Endothelial cell of umbilical vein (primary cell): ENCODE measurements at regions not wholly inside any gene's neighbourhood (a gene's known extent, or its start where the extent isn't known, plus 50 kb on each side); places are given as distances from the start of the nearest gene placed in this dataset.

Experiments
- BruUV-seq: library from RNA; stranded (reverse); fragments of 400-500 nt; replicated peaks from 2 replicates; lab custom pipeline; 2021; lab: Mats Ljungman, UMichigan
- CTCF ChIA-PET: fragments of 300-600, 350-600 bp; sonication (Branson Sonifier 250); formaldehyde crosslinking; loops from one replicate; lab custom pipeline; 2021; ENCODE audit warnings: antibody characterized with exemption, inconsistent platforms; lab: Charles Lee
- POLR2A ChIA-PET: fragments of 300-600, 350-600 bp; sonication (Branson Sonifier 250); formaldehyde crosslinking; loops from one replicate; lab custom pipeline; 2021; ENCODE audit warnings: antibody characterized with exemption, inconsistent platforms; lab: Charles Lee
- DNase-seq: peaks from one replicate; pipeline ENCODE4 v3.0.0-alpha.2; 2011; ENCODE audit warnings: low read depth, low spot score
- FAIRE-seq: peaks from 2 replicates; lab custom pipeline; 2011; peaks lifted over from hg19 to GRCh38; lab: Jason Lieb, UNC
- H2AFZ ChIP-seq: 2 replicates; pipeline ENCODE4 v1.6.0; 2012; ENCODE audit warnings: low read depth, low read length, control low read depth, inconsistent platforms
- H3K27ac ChIP-seq: 2 replicates; pipeline ENCODE4 v1.5.1; 2011; ENCODE audit warnings: low read depth, mild to moderate bottlenecking, control low read depth, low read length, moderate library complexity; ENCODE audit not compliant: insufficient read depth
- H3K27me3 ChIP-seq, 2 experiments: 2 replicates each; pipeline versions ENCODE4 v1.6.0 to v1.6.1; 2011; ENCODE audit warnings: low read length in 2 of 2, mixed read lengths in 1 of 2; ENCODE audit not compliant: control insufficient read depth in 2 of 2, insufficient read depth in 2 of 2
- H3K36me3 ChIP-seq, 2 experiments: 2 replicates in 1 of 2; 3 replicates in 1 of 2; pipeline ENCODE4 v1.5.1; 2011; ENCODE audit warnings: low read length in 2 of 2, mild to moderate bottlenecking in 1 of 2, moderate library complexity in 1 of 2; ENCODE audit not compliant: control insufficient read depth in 2 of 2, insufficient read depth in 2 of 2; ENCODE audit errors: extremely low read depth in 1 of 2
- H3K4me1 ChIP-seq: 3 replicates; pipeline ENCODE4 v1.5.1; 2011; ENCODE audit warnings: mild to moderate bottlenecking, low read length; ENCODE audit not compliant: control insufficient read depth, insufficient read depth; ENCODE audit errors: extremely low read depth
- H3K4me2 ChIP-seq: 2 replicates; pipeline ENCODE4 v1.6.1; 2011; ENCODE audit warnings: low read length, control low read depth, mixed read lengths; ENCODE audit not compliant: insufficient read depth
- H3K4me3 ChIP-seq, 3 experiments: fragments of 200-600 bp in 1 of 3; sonication (generic), shearing (Covaris generic) in 1 of 3; replicated peaks in 1 of 3; 2 replicates each; pipeline ENCODE4 v1.5.1; 2011 to 2016; ENCODE audit warnings: control low read depth in 3 of 3, low read length in 3 of 3, mild to moderate bottlenecking in 2 of 3, inconsistent platforms in 1 of 3, low read depth in 1 of 3, moderate library complexity in 1 of 3; ENCODE audit not compliant: insufficient read depth in 1 of 3
- H3K79me2 ChIP-seq: 2 replicates; pipeline ENCODE4 v1.6.0; 2012; ENCODE audit warnings: low read length, inconsistent platforms; ENCODE audit not compliant: control insufficient read depth, insufficient read depth
- H3K9ac ChIP-seq: replicated peaks from 2 replicates; pipeline ENCODE3; 2011; ENCODE audit warnings: low read length, control low read depth; ENCODE audit not compliant: insufficient read depth; ENCODE audit errors: extremely low read depth
- H3K9me1 ChIP-seq: replicated peaks from 3 replicates; pipeline ENCODE4 v1.6.0; 2011; ENCODE audit warnings: mild to moderate bottlenecking, low read length; ENCODE audit not compliant: control insufficient read depth, insufficient read depth; ENCODE audit errors: extremely low read depth
- H3K9me3 ChIP-seq: replicated peaks from 2 replicates; pipeline ENCODE4 v1.5.1; 2012; ENCODE audit warnings: low read length, inconsistent platforms; ENCODE audit not compliant: control insufficient read depth, insufficient read depth
- H4K20me1 ChIP-seq: replicated peaks from 2 replicates; pipeline ENCODE3; 2011; ENCODE audit warnings: mild to moderate bottlenecking, low read length; ENCODE audit not compliant: control insufficient read depth, insufficient read depth; ENCODE audit errors: extremely low read depth
- EZH2 ChIP-seq: IDR thresholded peaks from 2 replicates; pipeline ENCODE4 v1.6.1; 2012; ENCODE audit warnings: borderline replicate concordance, low read depth, mild to moderate bottlenecking, moderate library complexity, low read length, inconsistent platforms; ENCODE audit not compliant: severe bottlenecking
- FOS ChIP-seq: IDR thresholded peaks from 2 replicates; pipeline ENCODE4 v1.6.1; 2011; ENCODE audit warnings: mild to moderate bottlenecking, low read length, moderate library complexity, borderline replicate concordance; ENCODE audit not compliant: insufficient read depth
- GATA2 ChIP-seq: IDR thresholded peaks from 2 replicates; pipeline ENCODE4 v1.7.0; 2011; ENCODE audit warnings: low read depth, mild to moderate bottlenecking, moderate library complexity, mixed read lengths, low read length; ENCODE audit not compliant: insufficient read length, insufficient read depth
- JUN ChIP-seq: IDR thresholded peaks from 2 replicates; pipeline ENCODE4 v1.6.1; 2011; ENCODE audit warnings: borderline replicate concordance, low read depth; ENCODE audit not compliant: insufficient read length, insufficient read depth
- MYC ChIP-seq: IDR thresholded peaks from one replicate; pipeline ENCODE4 v1.6.1; 2011; ENCODE audit warnings: mild to moderate bottlenecking, low read depth, low read length
- POLR2A ChIP-seq: IDR thresholded peaks from 2 replicates; pipeline ENCODE4 v1.6.1; 2012; ENCODE audit warnings: low read depth, mild to moderate bottlenecking, control low read depth, low read length
- POLR2AphosphoS5 ChIP-seq: IDR thresholded peaks from 2 replicates; pipeline ENCODE4 v1.6.1; 2012; ENCODE audit warnings: low read depth, mild to moderate bottlenecking, control low read depth, low read length, moderate library complexity; ENCODE audit not compliant: insufficient read depth
- dilution Hi-C: fragments of 300-500 bp; cut with MboI; formaldehyde crosslinking; loops from one replicate; pipeline ENCODE4 v1.15.0; 2019; ENCODE audit warnings: low sequenced_read_pairs; ENCODE audit not compliant: extremely low pct_ligation_motif_present
- intact Hi-C: fragments of 100-400 bp; cut with micrococcal nuclease; formaldehyde crosslinking; loops from one replicate; pipeline ENCODE4 v1.10.0; 2022
- TF ChIP-seq, protein P1 (sequence below): IDR thresholded peaks from 2 replicates; pipeline ENCODE4 v1.6.1; 2011; ENCODE audit not compliant: insufficient read depth, insufficient read length
- TF ChIP-seq, protein P2 (sequence below), 2 donors: IDR thresholded peaks; 1 replicate in 1 of 2; 2 replicates in 1 of 2; pipeline ENCODE4 v1.5.1; 2011; ENCODE audit warnings: low read length in 2 of 2, mild to moderate bottlenecking in 2 of 2, moderate library complexity in 2 of 2, control low read depth in 1 of 2, inconsistent platforms in 1 of 2, low read depth in 1 of 2; ENCODE audit not compliant: insufficient read depth in 1 of 2; ENCODE audit errors: extremely low read depth in 1 of 2

DNA sequence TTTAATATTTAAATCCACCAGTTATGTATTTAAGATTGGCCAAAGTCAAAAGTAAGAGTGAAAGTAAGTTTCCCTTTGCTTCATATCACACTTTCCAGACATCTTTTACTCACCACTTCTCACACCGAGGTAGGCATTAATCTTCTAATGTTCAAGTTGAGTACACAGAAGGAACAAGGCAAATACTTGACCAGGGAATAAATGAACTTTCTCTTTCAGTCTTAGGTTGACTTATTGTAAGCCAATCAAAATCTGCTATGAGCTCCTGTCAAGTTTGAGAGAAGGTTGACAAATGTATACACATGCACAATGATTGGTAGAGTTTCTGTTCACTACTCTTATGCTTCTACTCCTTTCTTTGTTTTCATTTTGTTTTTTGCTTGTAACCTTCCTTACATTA is 842.5 kb downstream of the REEP3 start:
- no peaks in the 10 kb centered on the region for H3K79me2 ChIP-seq
- H3K4me3 ChIP-seq, result no peak overlapping the region
- no peaks in the 10 kb centered on the region for H3K9me3 ChIP-seq
- no peaks in the 10 kb centered on the region for H3K4me1 ChIP-seq
- H3K4me2 ChIP-seq, result no peak overlapping the region
- intact Hi-C loops, result no loop called here
- H3K27ac ChIP-seq, result no peak overlapping the region
- FAIRE-seq (no peak), DNase-seq (no peak)
- POLR2A ChIA-PET, result no interaction called here
- no peaks in the 10 kb centered on the region for H3K9me1 ChIP-seq
- H4K20me1 ChIP-seq, result no peaks in the 10 kb centered on the region
- no peaks in the 10 kb centered on the region for H3K27me3 ChIP-seq
- dilution Hi-C loops, result no loop called here
- no peak for TF ChIP-seq JUN
- TF ChIP-seq, protein P1, sequence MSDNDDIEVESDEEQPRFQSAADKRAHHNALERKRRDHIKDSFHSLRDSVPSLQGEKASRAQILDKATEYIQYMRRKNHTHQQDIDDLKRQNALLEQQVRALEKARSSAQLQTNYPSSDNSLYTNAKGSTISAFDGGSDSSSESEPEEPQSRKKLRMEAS, result no peak
- TF ChIP-seq FOS, result no peak
- no peak for TF ChIP-seq MYC
- no peak for TF ChIP-seq POLR2AphosphoS5
- no peak for TF ChIP-seq GATA2
- TF ChIP-seq POLR2A, result no peak
- TF ChIP-seq, protein P2, sequence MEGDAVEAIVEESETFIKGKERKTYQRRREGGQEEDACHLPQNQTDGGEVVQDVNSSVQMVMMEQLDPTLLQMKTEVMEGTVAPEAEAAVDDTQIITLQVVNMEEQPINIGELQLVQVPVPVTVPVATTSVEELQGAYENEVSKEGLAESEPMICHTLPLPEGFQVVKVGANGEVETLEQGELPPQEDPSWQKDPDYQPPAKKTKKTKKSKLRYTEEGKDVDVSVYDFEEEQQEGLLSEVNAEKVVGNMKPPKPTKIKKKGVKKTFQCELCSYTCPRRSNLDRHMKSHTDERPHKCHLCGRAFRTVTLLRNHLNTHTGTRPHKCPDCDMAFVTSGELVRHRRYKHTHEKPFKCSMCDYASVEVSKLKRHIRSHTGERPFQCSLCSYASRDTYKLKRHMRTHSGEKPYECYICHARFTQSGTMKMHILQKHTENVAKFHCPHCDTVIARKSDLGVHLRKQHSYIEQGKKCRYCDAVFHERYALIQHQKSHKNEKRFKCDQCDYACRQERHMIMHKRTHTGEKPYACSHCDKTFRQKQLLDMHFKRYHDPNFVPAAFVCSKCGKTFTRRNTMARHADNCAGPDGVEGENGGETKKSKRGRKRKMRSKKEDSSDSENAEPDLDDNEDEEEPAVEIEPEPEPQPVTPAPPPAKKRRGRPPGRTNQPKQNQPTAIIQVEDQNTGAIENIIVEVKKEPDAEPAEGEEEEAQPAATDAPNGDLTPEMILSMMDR (IDR thresholded peaks at IDR 0.05; ENCODE audit: extremely low read depth in 1 of 2, insufficient read depth in 1 of 2, low read depth in 1 of 2, low read length in 2 of 2), result no peak
- no peak for TF ChIP-seq EZH2
- BruUV-seq, result no TSS peak
- H3K36me3 ChIP-seq, result no peaks in the 10 kb centered on the region
- CTCF ChIA-PET, result no interaction called here
- no peak overlapping the region for H2AFZ ChIP-seq
- H3K9ac ChIP-seq, result no peak overlapping the region
